ENCODE measurements at regions not wholly inside any gene's neighbourhood (a gene's known extent, or its start where the extent isn't known, plus 50 kb on each side); places are given as distances from the start of the nearest gene placed in this dataset.

DNA sequence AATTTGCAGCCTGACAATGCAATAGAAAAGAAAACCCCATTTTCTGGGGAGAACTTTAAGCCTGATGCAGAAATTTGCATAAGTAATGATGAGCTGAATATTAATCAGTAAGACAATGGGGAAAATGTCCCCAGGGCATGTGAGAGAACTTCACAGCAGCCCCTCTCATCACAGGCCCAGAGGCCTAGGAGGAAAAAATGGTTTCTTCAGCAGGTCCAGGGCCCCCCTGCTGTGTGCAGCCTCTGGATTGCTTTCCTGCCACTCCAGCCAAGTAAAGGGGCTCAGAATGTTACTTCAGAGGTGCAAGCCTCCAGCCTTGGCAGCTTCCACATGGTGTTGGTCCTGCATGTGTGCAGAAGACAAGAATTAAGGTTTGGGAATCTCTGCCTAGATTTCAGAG is 900.3 kb upstream of the ROBO1 start:
- CTCF ChIA-PET, result no interaction called here
- POLR2A ChIA-PET, result no interaction called here

DNA sequence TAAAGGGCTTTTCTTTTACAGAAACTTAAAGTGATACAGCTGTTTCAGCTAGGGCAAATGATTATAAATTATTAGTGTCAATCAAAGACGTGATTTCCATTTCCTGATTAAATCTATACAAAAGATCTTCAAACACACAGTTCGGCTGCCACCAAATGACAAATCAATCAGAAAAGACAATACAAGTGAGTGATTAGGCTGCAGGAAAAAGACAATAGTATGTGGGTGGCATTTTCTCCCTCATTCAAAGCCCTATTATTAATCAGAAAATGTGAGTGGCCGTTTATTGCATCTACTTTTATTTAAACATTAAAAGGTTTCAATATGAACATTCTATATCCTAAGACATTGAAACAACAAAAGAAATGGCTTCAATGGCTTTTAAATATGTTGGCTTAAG is 895.6 kb upstream of the ROBO1 start:
- ATAC-seq (no peak), DNase-seq (ENCODE audit: low read depth, low spot score) (no peak)
- H3K27ac ChIP-seq (ENCODE audit: low read length), result no peak overlapping the region
- no peaks in the 10 kb centered on the region for H3K27me3 ChIP-seq (ENCODE audit: control insufficient read depth, insufficient read depth, low read length)
- CTCF ChIA-PET, result interaction anchor here (0.6 kb wide), 1 partner anchor 1046 kb away, joined by 7 read pairs; no protein-coding TSS in a partner anchor
- BruUV-seq (replicated peaks), result no TSS peak
- in situ Hi-C loops (cut with HindIII; ENCODE audit: low pct_unique_long_range_greater_than_20kb, low sequenced_read_pairs), result no loop called here
- TF ChIP-seq POLR2AphosphoS5 (IDR thresholded peaks at IDR 0.05; ENCODE audit: low read depth, low read length), result no peak
- TF ChIP-seq, protein P1, sequence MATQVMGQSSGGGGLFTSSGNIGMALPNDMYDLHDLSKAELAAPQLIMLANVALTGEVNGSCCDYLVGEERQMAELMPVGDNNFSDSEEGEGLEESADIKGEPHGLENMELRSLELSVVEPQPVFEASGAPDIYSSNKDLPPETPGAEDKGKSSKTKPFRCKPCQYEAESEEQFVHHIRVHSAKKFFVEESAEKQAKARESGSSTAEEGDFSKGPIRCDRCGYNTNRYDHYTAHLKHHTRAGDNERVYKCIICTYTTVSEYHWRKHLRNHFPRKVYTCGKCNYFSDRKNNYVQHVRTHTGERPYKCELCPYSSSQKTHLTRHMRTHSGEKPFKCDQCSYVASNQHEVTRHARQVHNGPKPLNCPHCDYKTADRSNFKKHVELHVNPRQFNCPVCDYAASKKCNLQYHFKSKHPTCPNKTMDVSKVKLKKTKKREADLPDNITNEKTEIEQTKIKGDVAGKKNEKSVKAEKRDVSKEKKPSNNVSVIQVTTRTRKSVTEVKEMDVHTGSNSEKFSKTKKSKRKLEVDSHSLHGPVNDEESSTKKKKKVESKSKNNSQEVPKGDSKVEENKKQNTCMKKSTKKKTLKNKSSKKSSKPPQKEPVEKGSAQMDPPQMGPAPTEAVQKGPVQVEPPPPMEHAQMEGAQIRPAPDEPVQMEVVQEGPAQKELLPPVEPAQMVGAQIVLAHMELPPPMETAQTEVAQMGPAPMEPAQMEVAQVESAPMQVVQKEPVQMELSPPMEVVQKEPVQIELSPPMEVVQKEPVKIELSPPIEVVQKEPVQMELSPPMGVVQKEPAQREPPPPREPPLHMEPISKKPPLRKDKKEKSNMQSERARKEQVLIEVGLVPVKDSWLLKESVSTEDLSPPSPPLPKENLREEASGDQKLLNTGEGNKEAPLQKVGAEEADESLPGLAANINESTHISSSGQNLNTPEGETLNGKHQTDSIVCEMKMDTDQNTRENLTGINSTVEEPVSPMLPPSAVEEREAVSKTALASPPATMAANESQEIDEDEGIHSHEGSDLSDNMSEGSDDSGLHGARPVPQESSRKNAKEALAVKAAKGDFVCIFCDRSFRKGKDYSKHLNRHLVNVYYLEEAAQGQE (IDR thresholded peaks at IDR 0.05; ENCODE audit: insufficient read depth in 1 of 2, low read depth in 2 of 2, low read length in 1 of 2), result no peak
- TF ChIP-seq SIN3A (IDR thresholded peaks at IDR 0.05; ENCODE audit: borderline replicate concordance, insufficient read depth, low read depth, low read length), result no peak
- TF ChIP-seq, protein P2, sequence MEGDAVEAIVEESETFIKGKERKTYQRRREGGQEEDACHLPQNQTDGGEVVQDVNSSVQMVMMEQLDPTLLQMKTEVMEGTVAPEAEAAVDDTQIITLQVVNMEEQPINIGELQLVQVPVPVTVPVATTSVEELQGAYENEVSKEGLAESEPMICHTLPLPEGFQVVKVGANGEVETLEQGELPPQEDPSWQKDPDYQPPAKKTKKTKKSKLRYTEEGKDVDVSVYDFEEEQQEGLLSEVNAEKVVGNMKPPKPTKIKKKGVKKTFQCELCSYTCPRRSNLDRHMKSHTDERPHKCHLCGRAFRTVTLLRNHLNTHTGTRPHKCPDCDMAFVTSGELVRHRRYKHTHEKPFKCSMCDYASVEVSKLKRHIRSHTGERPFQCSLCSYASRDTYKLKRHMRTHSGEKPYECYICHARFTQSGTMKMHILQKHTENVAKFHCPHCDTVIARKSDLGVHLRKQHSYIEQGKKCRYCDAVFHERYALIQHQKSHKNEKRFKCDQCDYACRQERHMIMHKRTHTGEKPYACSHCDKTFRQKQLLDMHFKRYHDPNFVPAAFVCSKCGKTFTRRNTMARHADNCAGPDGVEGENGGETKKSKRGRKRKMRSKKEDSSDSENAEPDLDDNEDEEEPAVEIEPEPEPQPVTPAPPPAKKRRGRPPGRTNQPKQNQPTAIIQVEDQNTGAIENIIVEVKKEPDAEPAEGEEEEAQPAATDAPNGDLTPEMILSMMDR (IDR thresholded peaks at IDR 0.05), result no peak
- TF ChIP-seq TCF7L2 (IDR thresholded peaks at IDR 0.05; ENCODE audit: low read depth, low read length), result no peak
- no peaks in the 10 kb centered on the region for H3K36me3 ChIP-seq (ENCODE audit: control insufficient read depth, insufficient read depth, low read length)
- H3K9me3 ChIP-seq (ENCODE audit: control insufficient read depth, insufficient read depth, low read depth, low read length), result no peaks in the 10 kb centered on the region
- intact Hi-C loops (cut with micrococcal nuclease; ENCODE audit: unreplicated experiment), result no loop called here
- H3K4me1 ChIP-seq (ENCODE audit: control insufficient read depth, insufficient read depth, low read length), result no peaks in the 10 kb centered on the region
- POLR2A ChIA-PET, result no interaction called here
- no peak overlapping the region for H3K4me3 ChIP-seq (ENCODE audit: low read depth in 2 of 2, low read length in 2 of 2)

More for the DNA sequence above, 900.3 kb upstream of the ROBO1 start:
- no TSS peak for BruUV-seq (replicated peaks)
- Histone ChIP-seq H3K9me3 (ENCODE audit: control insufficient read depth, insufficient read depth, low read depth, low read length) (no peaks in the 10 kb centered on the region), H3K27me3 (ENCODE audit: control insufficient read depth, insufficient read depth, low read length) (no peaks in the 10 kb centered on the region), H3K4me1 (ENCODE audit: control insufficient read depth, insufficient read depth, low read length) (no peaks in the 10 kb centered on the region), H3K27ac (ENCODE audit: low read length) (no peak overlapping the region), H3K4me3 (ENCODE audit: low read depth in 2 of 2, low read length in 2 of 2) (no peak overlapping the region), H3K36me3 (ENCODE audit: control insufficient read depth, insufficient read depth, low read length) (no peaks in the 10 kb centered on the region)
- ATAC-seq, result no peak
- TF ChIP-seq SIN3A (IDR thresholded peaks at IDR 0.05; ENCODE audit: borderline replicate concordance, insufficient read depth, low read depth, low read length) (no peak), TCF7L2 (IDR thresholded peaks at IDR 0.05; ENCODE audit: low read depth, low read length) (no peak), POLR2AphosphoS5 (IDR thresholded peaks at IDR 0.05; ENCODE audit: low read depth, low read length) (no peak)
- TF ChIP-seq, protein P1 (IDR thresholded peaks at IDR 0.05; ENCODE audit: insufficient read depth in 1 of 2, low read depth in 2 of 2, low read length in 1 of 2), result no peak
- TF ChIP-seq, protein P2 (IDR thresholded peaks at IDR 0.05), result no peak
- intact Hi-C loops (cut with micrococcal nuclease; ENCODE audit: unreplicated experiment), result no loop called here
- no peak for DNase-seq (ENCODE audit: low read depth, low spot score)
- in situ Hi-C loops (cut with HindIII; ENCODE audit: low pct_unique_long_range_greater_than_20kb, low sequenced_read_pairs), result no loop called here

Data from Panc1 (cell line).